Mesodermal cell (in vitro differentiated cells): ENCODE measurements at regions not wholly inside any gene's neighbourhood (a gene's known extent, or its start where the extent isn't known, plus 50 kb on each side); places are given as distances from the start of the nearest gene placed in this dataset.
"Not testable (repeated sequence)": the region's sequence is repeated elsewhere in the genome, so short reads cannot be mapped to it uniquely, and the experiment has no call there.

Experiments used
- H3K27ac ChIP-seq: 2 replicates; pipeline ENCODE4 v1.7.0; 2013; ENCODE audit warnings: mild to moderate bottlenecking, low read depth, low read length, moderate library complexity; ENCODE audit not compliant: severe bottlenecking
- H3K36me3 ChIP-seq: 2 replicates; pipeline ENCODE4 v1.7.1; 2013; ENCODE audit warnings: mild to moderate bottlenecking, low read length, moderate library complexity; ENCODE audit not compliant: control insufficient read depth, insufficient read depth
- H3K4me1 ChIP-seq: one replicate; pipeline ENCODE4 v1.7.1; 2013; ENCODE audit warnings: mild to moderate bottlenecking, low read length; ENCODE audit not compliant: insufficient read depth, control insufficient read depth, poor library complexity, severe bottlenecking
- H3K4me3 ChIP-seq: 2 replicates; pipeline ENCODE4 v1.7.0; 2013; ENCODE audit warnings: low read length, control low read depth, mild to moderate bottlenecking; ENCODE audit not compliant: insufficient read depth, poor library complexity, severe bottlenecking; ENCODE audit errors: extremely low read depth
- H3K9me3 ChIP-seq: 2 replicates; pipeline ENCODE4 v1.7.1; 2013; ENCODE audit warnings: mild to moderate bottlenecking, low read length, moderate library complexity; ENCODE audit not compliant: control insufficient read depth
- WGBS, 2 experiments: methylation state at CpG; one replicate each; pipeline ENCODE4 v1.1.5; 2013; ENCODE audit warnings: missing lambda C conversion rate in 2 of 2; ENCODE audit not compliant: insufficient coverage in 2 of 2; 5-methylcytosine and 5-hydroxymethylcytosine counted together

- H3K9me3 ChIP-seq = no peaks in the 10 kb centered on the region
- H3K36me3 ChIP-seq = no peaks in the 10 kb centered on the region
- no peak overlapping the region for H3K4me3 ChIP-seq
- no peak overlapping the region for H3K27ac ChIP-seq
- H3K4me1 ChIP-seq = no peaks in the 10 kb centered on the region
- 80 to 86% methylated on average over 4 of the region's 6 CpGs for WGBS, 2 experiments
Observed at GRCh38 chr13:66159511-66159910, 1070.6 kb downstream of the PCDH9 start.

- Histone ChIP-seq H3K9me3 (no peaks in the 10 kb centered on the region), H3K36me3 (no peaks in the 10 kb centered on the region), H3K27ac (no peak overlapping the region), H3K4me3 (no peak overlapping the region), H3K4me1 (no peaks in the 10 kb centered on the region)
- no CpG with 5 or more reads among the region's 1 CpG for WGBS, 2 experiments
Observed at GRCh38 chr13:66154976-66155375, 1075.2 kb downstream of the PCDH9 start.

- no peaks in the 10 kb centered on the region for H3K9me3 ChIP-seq
- H3K4me3 ChIP-seq = no peak overlapping the region
- no CpG with 5 or more reads among the region's 1 CpG for WGBS, 2 experiments
- no peaks in the 10 kb centered on the region for H3K36me3 ChIP-seq
- H3K4me1 ChIP-seq = no peaks in the 10 kb centered on the region
- no peak overlapping the region for H3K27ac ChIP-seq
Observed at GRCh38 chr13:66154354-66154753, 1075.8 kb downstream of the PCDH9 start.

GRCh38 chr13:66152596-66152995 is 1077.5 kb downstream of the PCDH9 start:
- H3K27ac ChIP-seq = no peak overlapping the region
- no peaks in the 10 kb centered on the region for H3K9me3 ChIP-seq
- H3K4me1 ChIP-seq = no peaks in the 10 kb centered on the region
- no peaks in the 10 kb centered on the region for H3K36me3 ChIP-seq
- H3K4me3 ChIP-seq = no peak overlapping the region

- 87 to 100% methylated on average over 2 to 3 of the region's 11 CpGs for WGBS, 2 experiments
Observed at GRCh38 chr13:66144357-66144756, 1085.8 kb downstream of the PCDH9 start.

GRCh38 chr13:66139701-66140100 is 1090.4 kb downstream of the PCDH9 start:
- Histone ChIP-seq H3K4me1 (no peaks in the 10 kb centered on the region), H3K36me3 (no peaks in the 10 kb centered on the region), H3K4me3 (no peak overlapping the region), H3K27ac (no peak overlapping the region), H3K9me3 (no peaks in the 10 kb centered on the region)
- 100% methylated on average over 1 of the region's 1 CpG; no CpG with 5 or more reads in 1 of the 2 experiments for WGBS, 2 experiments

More at GRCh38 chr13:66144357-66144756, 1085.8 kb downstream of the PCDH9 start:
- H3K36me3 ChIP-seq, H3K4me1 ChIP-seq, H3K27ac ChIP-seq, H3K4me3 ChIP-seq, H3K9me3 ChIP-seq: not testable (repeated sequence)

- no peaks in the 10 kb centered on the region for H3K4me1 ChIP-seq
- WGBS, 2 experiments = 85% methylated on average over 1 of the region's 3 CpGs; no CpG with 5 or more reads in 1 of the 2 experiments
- no peak overlapping the region for H3K27ac ChIP-seq
- H3K4me3 ChIP-seq = no peak overlapping the region
- H3K9me3 ChIP-seq = no peaks in the 10 kb centered on the region
- no peaks in the 10 kb centered on the region for H3K36me3 ChIP-seq
Observed at GRCh38 chr13:66139250-66139649, 1090.9 kb downstream of the PCDH9 start.

- Histone ChIP-seq H3K4me1 (no peaks in the 10 kb centered on the region), H3K4me3 (no peak overlapping the region), H3K36me3 (no peaks in the 10 kb centered on the region), H3K9me3 (no peaks in the 10 kb centered on the region), H3K27ac (no peak overlapping the region)
- WGBS, 2 experiments = 59 to 73% methylated on average over 3 to 4 of the region's 5 CpGs
Observed at GRCh38 chr13:66138172-66138811, 1091.8 kb downstream of the PCDH9 start.

- Histone ChIP-seq H3K4me3 (no peak overlapping the region), H3K27ac (no peak overlapping the region), H3K4me1 (no peaks in the 10 kb centered on the region), H3K9me3 (no peaks in the 10 kb centered on the region), H3K36me3 (no peaks in the 10 kb centered on the region)
Observed at GRCh38 chr13:66137384-66137783, 1092.8 kb downstream of the PCDH9 start.

- H3K9me3 ChIP-seq = no peaks in the 10 kb centered on the region
- no peaks in the 10 kb centered on the region for H3K4me1 ChIP-seq
- 100% methylated on average over 1 of the region's 4 CpGs; no CpG with 5 or more reads in 1 of the 2 experiments for WGBS, 2 experiments
- H3K27ac ChIP-seq = no peak overlapping the region
- no peaks in the 10 kb centered on the region for H3K36me3 ChIP-seq
- H3K4me3 ChIP-seq = no peak overlapping the region
Observed at GRCh38 chr13:66128692-66129269, 1101.4 kb downstream of the PCDH9 start.

- no peak overlapping the region for H3K27ac ChIP-seq
- H3K9me3 ChIP-seq = no peaks in the 10 kb centered on the region
- H3K36me3 ChIP-seq = no peaks in the 10 kb centered on the region
- WGBS, 2 experiments = no CpG with 5 or more reads among the region's 1 CpG
- H3K4me3 ChIP-seq = no peak overlapping the region
- no peaks in the 10 kb centered on the region for H3K4me1 ChIP-seq
Observed at GRCh38 chr13:66128201-66128600, 1101.9 kb downstream of the PCDH9 start.
